Peyer's patch (tissue), 4 donors: ENCODE measurements at regions not wholly inside any gene's neighbourhood (a gene's known extent, or its start where the extent isn't known, plus 50 kb on each side); places are given as distances from the start of the nearest gene placed in this dataset.

Experiments
- POLR2A ChIP-seq, 2 donors: fragments of 450-650 bp; IDR thresholded peaks; one replicate each; pipeline ENCODE4 v1.5.1; 2017; ENCODE audit warnings: antibody characterized with exemption in 2 of 2, mild to moderate bottlenecking in 2 of 2, moderate library complexity in 2 of 2
- TF ChIP-seq, protein P1 (sequence below), 6 experiments: fragments of 450-650 bp in 4 of 6; fragments of 200-600 bp in 2 of 6; sonication (generic) in 1 of 6; IDR thresholded peaks; one replicate each; pipeline ENCODE4 v1.5.1; 2017 to 2019; ENCODE audit warnings: antibody characterized with exemption in 6 of 6, mild to moderate bottlenecking in 3 of 6, moderate library complexity in 1 of 6

DNA sequence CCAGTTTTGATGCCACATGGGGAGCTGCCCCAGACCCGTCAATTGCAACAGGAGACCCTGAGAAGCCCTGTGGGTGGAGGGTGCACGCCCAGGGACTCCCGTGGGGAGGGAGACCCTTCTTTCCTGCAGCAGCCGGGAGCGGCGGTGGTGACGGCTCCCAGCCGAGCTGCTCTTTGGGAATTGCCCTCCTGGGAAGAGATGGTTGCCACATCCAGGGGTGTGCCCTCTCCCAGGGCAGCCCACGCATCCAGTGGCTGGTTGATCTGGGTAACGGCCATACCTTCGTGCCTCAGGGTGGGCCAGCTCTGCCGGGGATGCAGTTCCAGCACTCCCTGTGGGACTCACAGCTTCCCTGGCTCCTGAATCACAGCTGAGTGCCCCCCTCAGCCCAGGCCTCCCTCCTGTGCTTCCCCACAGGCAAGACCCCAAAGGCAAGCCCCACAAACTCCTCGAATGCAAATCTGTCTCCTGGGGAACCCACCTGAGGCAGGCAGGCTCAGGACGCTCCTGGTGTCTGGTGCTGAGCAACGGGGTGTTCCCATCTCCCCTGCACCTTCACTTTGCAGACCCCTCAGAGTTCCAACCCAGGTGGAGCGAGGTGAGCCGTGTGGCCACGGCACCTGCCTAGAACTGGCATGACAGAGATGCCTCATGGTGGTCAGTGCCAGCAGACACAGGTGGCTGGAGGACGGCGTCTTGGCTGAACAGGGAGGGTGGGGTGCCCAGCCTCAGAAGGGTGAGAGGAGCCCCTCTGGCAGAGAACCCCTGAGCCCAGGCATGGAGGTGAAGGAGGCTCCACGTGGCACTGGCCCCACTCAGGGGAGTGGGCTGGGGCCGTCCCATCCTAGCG lies 1027.4 kb downstream of the BRD1 start:
- no peak for TF ChIP-seq POLR2A (IDR thresholded peaks at IDR 0.05)
- TF ChIP-seq, protein P1, sequence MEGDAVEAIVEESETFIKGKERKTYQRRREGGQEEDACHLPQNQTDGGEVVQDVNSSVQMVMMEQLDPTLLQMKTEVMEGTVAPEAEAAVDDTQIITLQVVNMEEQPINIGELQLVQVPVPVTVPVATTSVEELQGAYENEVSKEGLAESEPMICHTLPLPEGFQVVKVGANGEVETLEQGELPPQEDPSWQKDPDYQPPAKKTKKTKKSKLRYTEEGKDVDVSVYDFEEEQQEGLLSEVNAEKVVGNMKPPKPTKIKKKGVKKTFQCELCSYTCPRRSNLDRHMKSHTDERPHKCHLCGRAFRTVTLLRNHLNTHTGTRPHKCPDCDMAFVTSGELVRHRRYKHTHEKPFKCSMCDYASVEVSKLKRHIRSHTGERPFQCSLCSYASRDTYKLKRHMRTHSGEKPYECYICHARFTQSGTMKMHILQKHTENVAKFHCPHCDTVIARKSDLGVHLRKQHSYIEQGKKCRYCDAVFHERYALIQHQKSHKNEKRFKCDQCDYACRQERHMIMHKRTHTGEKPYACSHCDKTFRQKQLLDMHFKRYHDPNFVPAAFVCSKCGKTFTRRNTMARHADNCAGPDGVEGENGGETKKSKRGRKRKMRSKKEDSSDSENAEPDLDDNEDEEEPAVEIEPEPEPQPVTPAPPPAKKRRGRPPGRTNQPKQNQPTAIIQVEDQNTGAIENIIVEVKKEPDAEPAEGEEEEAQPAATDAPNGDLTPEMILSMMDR (IDR thresholded peaks at IDR 0.05) = no peak
